Coronary artery (tissue), 2 donors: ENCODE measurements at regions not wholly inside any gene's neighbourhood (a gene's known extent, or its start where the extent isn't known, plus 50 kb on each side); places are given as distances from the start of the nearest gene placed in this dataset.
"Not testable (repeated sequence)": the region's sequence is repeated elsewhere in the genome, so short reads cannot be mapped to it uniquely, and the experiment has no call there.

ENCODE experiments used
- DNase-seq: peaks from one replicate; pipeline ENCODE4 v3.0.0-alpha.2; 2017; ENCODE audit warnings: low spot score
- H3K27ac ChIP-seq, 2 donors: fragments of 200-600 bp; sonication (generic); one replicate each; pipeline ENCODE4 v1.5.1; 2016 to 2019
- H3K4me3 ChIP-seq: fragments of 200-600 bp; sonication (generic); 2 replicates; pipeline ENCODE4 v1.5.1; 2016; ENCODE audit warnings: mild to moderate bottlenecking, moderate library complexity
- TF ChIP-seq, protein P1 (sequence below): fragments of 200-600 bp; sonication (generic); IDR thresholded peaks from one replicate; pipeline ENCODE4 v1.5.1; 2019; ENCODE audit warnings: antibody characterized with exemption

DNA sequence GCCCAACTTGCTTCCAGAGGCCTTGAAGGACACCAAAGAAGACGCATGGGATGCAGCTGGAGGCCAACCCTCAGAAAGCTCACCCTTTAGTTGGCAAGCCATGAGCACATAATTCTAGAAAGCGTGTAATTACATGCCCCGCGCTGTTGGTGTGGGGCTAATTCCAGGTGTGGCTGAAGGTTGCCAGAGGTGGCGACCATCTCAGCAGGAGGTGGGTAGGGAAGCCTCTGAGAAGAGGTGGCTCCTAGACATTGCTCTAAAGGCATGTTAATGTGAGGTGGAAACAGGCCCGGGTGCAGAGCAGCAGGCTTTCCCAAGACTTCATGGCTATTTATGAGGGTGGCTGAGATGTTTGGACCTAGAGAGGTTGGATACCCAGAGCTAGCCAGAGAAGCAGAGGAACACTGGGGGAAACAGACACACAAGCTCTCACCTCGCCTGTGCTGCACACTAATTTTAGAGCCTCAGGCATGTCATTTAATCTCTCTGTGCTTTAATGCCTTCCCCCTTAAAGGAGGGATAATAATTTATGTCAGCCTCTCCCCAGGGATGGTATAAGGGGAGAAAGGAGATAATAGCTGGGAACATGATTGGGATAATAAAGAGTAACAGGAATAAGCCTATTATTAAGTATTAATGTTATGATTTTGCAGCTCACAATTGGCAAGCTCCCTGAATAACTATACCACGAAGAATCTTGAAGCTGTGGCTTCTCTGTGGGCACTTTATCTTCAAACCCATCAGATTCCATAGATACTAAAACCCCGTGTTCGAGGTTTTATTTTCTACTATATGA lies 60.0 kb upstream of the HELT start:
- Histone ChIP-seq H3K27ac (no peak overlapping the region), H3K4me3 (no peak overlapping the region)
- TF ChIP-seq, protein P1, sequence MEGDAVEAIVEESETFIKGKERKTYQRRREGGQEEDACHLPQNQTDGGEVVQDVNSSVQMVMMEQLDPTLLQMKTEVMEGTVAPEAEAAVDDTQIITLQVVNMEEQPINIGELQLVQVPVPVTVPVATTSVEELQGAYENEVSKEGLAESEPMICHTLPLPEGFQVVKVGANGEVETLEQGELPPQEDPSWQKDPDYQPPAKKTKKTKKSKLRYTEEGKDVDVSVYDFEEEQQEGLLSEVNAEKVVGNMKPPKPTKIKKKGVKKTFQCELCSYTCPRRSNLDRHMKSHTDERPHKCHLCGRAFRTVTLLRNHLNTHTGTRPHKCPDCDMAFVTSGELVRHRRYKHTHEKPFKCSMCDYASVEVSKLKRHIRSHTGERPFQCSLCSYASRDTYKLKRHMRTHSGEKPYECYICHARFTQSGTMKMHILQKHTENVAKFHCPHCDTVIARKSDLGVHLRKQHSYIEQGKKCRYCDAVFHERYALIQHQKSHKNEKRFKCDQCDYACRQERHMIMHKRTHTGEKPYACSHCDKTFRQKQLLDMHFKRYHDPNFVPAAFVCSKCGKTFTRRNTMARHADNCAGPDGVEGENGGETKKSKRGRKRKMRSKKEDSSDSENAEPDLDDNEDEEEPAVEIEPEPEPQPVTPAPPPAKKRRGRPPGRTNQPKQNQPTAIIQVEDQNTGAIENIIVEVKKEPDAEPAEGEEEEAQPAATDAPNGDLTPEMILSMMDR: no peak
- no peak for DNase-seq

DNA sequence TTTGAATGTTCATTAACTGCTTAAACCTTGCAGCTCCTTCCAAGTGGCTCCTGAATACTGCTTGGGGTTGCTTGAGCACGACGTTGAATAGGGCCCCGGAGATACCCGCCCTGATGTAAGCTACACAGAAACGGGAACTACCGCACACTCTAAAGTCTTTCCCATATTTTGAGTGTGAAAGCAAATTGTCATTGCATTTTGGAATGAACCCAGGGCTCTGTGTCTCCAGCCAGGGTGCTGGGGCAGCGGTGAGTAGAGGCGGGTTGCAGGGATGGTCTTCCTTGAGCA lies 59.4 kb upstream of the HELT start:
- TF ChIP-seq, protein P1: no peak

DNA sequence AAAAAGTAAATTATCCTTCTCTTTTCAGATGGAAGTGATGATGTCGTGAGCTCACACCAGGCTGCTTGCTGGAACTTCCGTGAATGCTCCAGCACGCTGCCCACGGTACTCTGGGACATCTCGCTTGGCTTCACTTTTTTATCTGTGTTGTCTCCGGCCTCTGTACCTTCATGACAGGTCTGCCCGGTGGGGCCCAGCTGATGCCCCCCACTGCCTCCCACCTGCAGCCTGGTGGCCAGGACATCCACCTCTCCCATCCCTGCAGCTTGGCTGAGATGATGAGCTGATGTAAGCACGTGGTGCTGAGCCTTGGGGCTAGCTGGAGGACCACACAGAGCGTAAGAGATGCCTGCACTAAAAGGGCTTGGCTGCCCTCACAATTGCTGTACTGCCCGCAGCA lies 59.0 kb upstream of the HELT start:
- peak; percentile 29 for DNase-seq
- H3K27ac ChIP-seq: no peak overlapping the region
- no peak overlapping the region for H3K4me3 ChIP-seq
- TF ChIP-seq, protein P1: no peak

More for the DNA sequence above, 59.4 kb upstream of the HELT start:
- Histone ChIP-seq H3K27ac (no peak overlapping the region), H3K4me3 (no peak overlapping the region)
- no peak for DNase-seq

DNA sequence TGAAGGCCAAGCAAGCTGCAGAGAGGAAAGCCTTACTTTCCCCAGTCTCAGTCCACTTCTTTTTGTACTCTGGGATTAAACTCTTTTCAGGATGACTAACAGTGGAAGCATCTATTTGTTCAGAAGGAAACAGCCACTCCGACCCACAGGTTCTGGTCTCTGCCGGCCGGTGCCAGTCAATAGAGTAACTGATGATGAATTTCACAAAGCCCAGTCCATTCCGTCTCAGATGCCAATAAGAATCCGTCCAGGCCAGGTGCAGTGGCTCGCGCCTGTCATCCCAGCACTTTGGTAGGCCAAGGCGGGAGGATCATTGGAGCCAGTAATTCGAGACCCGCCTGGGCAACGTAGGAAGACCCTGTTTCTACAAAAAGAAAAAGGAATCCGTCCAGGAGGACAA lies 58.5 kb upstream of the HELT start:
- TF ChIP-seq, protein P1: no peak
- DNase-seq: peak; percentile 33
- Histone ChIP-seq H3K4me3 (no peak overlapping the region), H3K27ac (no peak overlapping the region)

DNA sequence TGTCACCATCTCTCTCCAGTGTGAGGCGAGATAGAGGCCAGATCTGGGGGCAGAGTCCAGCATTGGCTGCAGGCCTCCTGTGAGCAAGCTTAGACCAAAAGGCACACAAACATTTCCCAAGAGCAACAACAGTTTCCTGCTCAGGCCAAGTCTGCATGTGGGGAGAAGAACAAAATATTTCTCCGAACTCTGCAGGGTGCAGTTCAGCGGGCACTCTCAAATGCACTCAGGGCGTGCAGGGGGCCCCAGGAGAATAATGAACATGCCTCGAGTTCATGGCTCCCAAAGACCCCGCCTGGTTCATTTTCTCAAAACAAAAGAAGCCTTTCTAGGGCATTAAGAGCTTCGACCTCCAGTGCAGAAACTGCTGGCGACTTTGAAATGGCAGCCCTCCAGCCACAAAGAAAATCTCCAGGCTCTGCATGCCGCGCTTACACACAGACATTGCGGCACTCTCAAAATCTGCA lies 57.8 kb upstream of the HELT start:
- Histone ChIP-seq H3K27ac (no peak overlapping the region), H3K4me3 (no peak overlapping the region)
- TF ChIP-seq, protein P1: no peak
- no peak for DNase-seq

DNA sequence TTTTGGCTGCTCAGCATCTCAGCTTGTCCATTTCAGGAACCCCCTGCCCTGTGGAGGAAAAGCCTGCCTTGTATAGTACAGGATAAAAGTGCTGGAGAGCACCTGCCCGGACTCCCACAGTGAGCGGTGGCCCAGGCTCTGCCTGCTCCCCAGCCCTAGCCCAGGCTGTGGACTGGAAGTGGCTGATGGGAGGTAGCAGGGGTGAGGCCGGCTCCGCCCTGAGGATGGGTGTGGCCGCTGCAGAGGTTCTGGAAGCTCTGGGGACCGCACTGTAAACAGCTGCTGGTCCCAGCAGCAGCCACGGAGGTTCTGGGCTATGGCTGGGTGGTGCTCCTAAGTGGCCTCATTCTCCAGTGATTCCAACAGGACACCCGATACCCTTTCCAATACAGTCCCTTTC lies 56.6 kb upstream of the HELT start:
- TF ChIP-seq, protein P1: no peak
- Histone ChIP-seq H3K4me3 (no peak overlapping the region), H3K27ac (no peak overlapping the region)
- no peak for DNase-seq

DNA sequence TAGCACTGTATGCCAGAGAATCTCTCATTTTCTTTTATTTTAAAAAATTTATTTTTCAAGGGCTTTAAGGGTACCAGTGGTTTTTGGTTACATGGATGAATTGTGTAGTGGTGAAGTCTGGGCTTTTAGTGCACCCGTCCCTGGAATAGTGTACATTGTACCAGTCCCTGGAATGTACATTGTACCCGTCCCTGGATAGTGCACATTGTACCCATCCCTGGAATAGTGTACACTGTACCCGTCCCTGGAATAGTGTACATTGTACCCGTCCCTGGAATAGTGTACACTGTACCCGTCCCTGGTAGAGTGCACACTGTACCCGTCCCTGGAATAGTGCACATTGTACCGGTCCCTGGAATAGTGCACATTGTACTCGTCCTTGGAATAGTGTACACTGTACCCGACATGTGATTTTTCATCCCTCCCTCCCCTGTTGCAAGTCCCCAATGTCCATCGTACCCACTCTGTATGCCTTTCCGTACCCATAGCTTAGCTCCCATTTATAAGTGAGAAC lies 56.1 kb upstream of the HELT start:
- DNase-seq: peak; percentile 5
- TF ChIP-seq, protein P1: no peak
- H3K27ac ChIP-seq: no peak overlapping the region
- no peak overlapping the region for H3K4me3 ChIP-seq

DNA sequence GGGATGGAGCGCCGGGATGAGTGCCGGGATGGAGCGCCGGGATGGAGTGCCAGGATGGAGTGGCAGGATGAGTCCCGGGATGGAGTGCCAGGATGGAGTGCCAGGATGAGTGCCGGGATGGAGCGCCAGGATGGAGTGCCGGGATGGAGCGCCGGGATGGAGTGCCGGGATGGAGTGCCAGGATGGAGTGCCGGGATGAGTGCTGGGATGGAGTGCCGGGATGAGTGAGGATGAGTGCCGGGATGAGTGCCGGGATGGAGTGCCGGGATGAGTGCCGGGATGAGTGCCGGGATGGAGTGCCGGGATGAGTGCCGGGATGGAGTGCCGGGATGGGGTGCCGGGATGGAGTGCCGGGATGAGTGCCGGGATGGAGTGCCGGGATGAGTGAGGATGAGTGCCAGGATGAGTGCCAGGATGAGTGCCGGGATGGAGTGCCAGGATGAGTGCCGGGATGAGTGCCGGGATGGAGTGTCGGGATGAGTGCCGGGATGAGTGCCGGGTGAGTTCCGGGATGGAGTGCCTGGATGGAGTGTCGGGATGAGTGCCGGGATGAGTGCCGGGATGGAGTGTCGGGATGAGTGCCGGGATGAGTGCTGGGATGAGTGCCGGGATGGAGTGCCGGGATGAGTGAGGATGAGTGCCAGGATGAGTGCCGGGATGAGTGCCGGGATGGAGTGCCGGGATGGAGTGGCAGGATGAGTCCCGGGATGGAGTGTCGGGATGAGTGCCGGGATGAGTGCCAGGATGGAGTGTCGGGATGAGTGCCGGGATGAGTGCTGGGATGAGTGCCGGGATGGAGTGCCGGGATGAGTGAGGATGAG lies 52.9 kb upstream of the HELT start:
- not testable (repeated sequence) for H3K27ac ChIP-seq, DNase-seq, H3K4me3 ChIP-seq

DNA sequence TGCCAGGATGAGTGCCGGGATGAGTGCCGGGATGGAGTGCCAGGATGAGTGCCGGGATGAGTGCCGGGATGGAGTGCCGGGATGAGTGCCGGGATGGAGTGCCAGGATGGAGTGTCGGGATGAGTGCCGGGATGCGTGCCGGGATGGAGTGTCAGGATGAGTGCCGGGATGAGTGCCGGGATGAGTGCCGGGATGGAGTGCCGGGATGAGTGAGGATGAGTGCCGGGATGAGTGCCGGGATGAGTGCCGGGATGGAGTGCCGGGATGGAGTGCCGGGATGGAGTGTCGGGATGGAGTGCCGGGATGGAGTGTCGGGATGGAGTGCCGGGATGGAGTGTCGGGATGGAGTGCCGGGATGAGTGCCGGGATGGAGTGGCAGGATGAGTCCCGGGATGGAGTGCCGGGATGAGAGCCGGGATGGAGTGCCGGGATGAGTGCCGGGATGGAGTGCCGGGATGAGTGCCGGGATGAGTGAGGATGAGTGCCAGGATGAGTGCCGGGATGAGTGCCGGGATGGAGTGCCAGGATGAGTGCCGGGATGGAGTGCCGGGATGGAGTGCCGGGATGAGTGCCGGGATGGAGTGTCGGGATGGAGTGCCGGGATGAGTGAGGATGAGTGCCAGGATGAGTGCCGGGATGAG lies 52.1 kb upstream of the HELT start:
- H3K27ac ChIP-seq, H3K4me3 ChIP-seq, DNase-seq: not testable (repeated sequence)
